ENCODE measurements at regions not wholly inside any gene's neighbourhood (a gene's known extent, or its start where the extent isn't known, plus 50 kb on each side); places are given as distances from the start of the nearest gene placed in this dataset.

GRCh38 chr4:140244328-140244727 is 90.3 kb upstream of the MAML3 start:
- no peak overlapping the region for H3K4me2 ChIP-seq (ENCODE audit: low read length)
- TF ChIP-seq, protein P1, sequence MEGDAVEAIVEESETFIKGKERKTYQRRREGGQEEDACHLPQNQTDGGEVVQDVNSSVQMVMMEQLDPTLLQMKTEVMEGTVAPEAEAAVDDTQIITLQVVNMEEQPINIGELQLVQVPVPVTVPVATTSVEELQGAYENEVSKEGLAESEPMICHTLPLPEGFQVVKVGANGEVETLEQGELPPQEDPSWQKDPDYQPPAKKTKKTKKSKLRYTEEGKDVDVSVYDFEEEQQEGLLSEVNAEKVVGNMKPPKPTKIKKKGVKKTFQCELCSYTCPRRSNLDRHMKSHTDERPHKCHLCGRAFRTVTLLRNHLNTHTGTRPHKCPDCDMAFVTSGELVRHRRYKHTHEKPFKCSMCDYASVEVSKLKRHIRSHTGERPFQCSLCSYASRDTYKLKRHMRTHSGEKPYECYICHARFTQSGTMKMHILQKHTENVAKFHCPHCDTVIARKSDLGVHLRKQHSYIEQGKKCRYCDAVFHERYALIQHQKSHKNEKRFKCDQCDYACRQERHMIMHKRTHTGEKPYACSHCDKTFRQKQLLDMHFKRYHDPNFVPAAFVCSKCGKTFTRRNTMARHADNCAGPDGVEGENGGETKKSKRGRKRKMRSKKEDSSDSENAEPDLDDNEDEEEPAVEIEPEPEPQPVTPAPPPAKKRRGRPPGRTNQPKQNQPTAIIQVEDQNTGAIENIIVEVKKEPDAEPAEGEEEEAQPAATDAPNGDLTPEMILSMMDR (IDR thresholded peaks at IDR 0.05) = no peak
- H3K27me3 ChIP-seq (ENCODE audit: control insufficient read depth, insufficient read depth, low read length) = no peaks in the 10 kb centered on the region
- no peaks in the 10 kb centered on the region for H3K9me3 ChIP-seq (ENCODE audit: control insufficient read depth, low read length)
- no peak overlapping the region for H3K27ac ChIP-seq
- H2AFZ ChIP-seq = no peak overlapping the region
- no peaks in the 10 kb centered on the region for H3K36me3 ChIP-seq (ENCODE audit: control insufficient read depth, insufficient read depth, low read length)
- H3K79me2 ChIP-seq = no peaks in the 10 kb centered on the region
- no peaks in the 10 kb centered on the region for H3K4me1 ChIP-seq
- no peak overlapping the region for H3K9ac ChIP-seq
- H3K4me3 ChIP-seq (ENCODE audit: low read depth, low read length) = no peak overlapping the region

GRCh38 chr4:140243278-140243753 is 89.3 kb upstream of the MAML3 start:
- Histone ChIP-seq H3K9ac (no peak overlapping the region), H3K79me2 (no peaks in the 10 kb centered on the region), H3K4me2 (ENCODE audit: low read length) (no peak overlapping the region), H2AFZ (no peak overlapping the region), H3K9me3 (ENCODE audit: control insufficient read depth, low read length) (no peaks in the 10 kb centered on the region), H3K4me3 (ENCODE audit: low read depth, low read length) (no peak overlapping the region), H3K36me3 (ENCODE audit: control insufficient read depth, insufficient read depth, low read length) (no peaks in the 10 kb centered on the region), H3K27ac (no peak overlapping the region), H3K4me1 (peaks cover 3% of the 10 kb centered on the region), H3K27me3 (ENCODE audit: control insufficient read depth, insufficient read depth, low read length) (no peaks in the 10 kb centered on the region)
- TF ChIP-seq, protein P1 (IDR thresholded peaks at IDR 0.05) = no peak

GRCh38 chr4:140242357-140243277 is 88.6 kb upstream of the MAML3 start:
- Histone ChIP-seq H3K4me1 (peaks cover 7% of the 10 kb centered on the region), H2AFZ (no peak overlapping the region), H3K27me3 (ENCODE audit: control insufficient read depth, insufficient read depth, low read length) (no peaks in the 10 kb centered on the region), H3K27ac (no peak overlapping the region), H3K4me3 (ENCODE audit: low read depth, low read length) (no peak overlapping the region), H3K9ac (no peak overlapping the region), H3K9me3 (ENCODE audit: control insufficient read depth, low read length) (no peaks in the 10 kb centered on the region), H3K36me3 (ENCODE audit: control insufficient read depth, insufficient read depth, low read length) (no peaks in the 10 kb centered on the region), H3K4me2 (ENCODE audit: low read length) (no peak overlapping the region), H3K79me2 (no peaks in the 10 kb centered on the region)
- TF ChIP-seq, protein P1 (IDR thresholded peaks at IDR 0.05) = no peak

DNA sequence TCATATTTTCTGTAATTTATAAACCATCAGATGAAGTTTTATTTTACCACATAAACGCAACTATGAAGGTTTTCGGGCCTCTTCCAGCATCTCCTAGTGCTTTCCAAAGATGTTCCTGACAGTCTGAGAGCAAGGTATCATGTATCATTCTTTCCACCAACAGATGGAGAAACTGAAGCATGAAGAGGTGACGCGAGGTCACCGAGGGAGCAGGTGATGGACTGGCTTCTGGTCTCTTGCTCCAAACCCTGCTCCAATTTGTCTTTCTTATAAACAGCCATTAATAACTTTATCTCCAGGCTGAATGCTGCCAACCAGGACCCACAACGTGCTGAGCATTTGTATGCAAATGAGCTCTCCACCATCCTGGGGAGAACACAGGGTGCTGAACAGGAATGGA is 86.3 kb upstream of the MAML3 start:
- no peak overlapping the region for H3K27ac ChIP-seq
- H3K79me2 ChIP-seq = no peaks in the 10 kb centered on the region
- peaks cover 7% of the 10 kb centered on the region for H3K4me1 ChIP-seq

More for the DNA sequence above, 86.3 kb upstream of the MAML3 start:
- TF ChIP-seq, protein P1 (IDR thresholded peaks at IDR 0.05) = no peak
- no peak overlapping the region for H3K9ac ChIP-seq
- H3K27me3 ChIP-seq (ENCODE audit: control insufficient read depth, insufficient read depth, low read length) = no peaks in the 10 kb centered on the region
- no peak overlapping the region for H3K4me2 ChIP-seq (ENCODE audit: low read length)
- no peaks in the 10 kb centered on the region for H3K9me3 ChIP-seq (ENCODE audit: control insufficient read depth, low read length)
- no peak overlapping the region for H2AFZ ChIP-seq
- no peak overlapping the region for H3K4me3 ChIP-seq (ENCODE audit: low read depth, low read length)
- no peaks in the 10 kb centered on the region for H3K36me3 ChIP-seq (ENCODE audit: control insufficient read depth, insufficient read depth, low read length)

All from parathyroid adenoma (tissue), 2 donors.